ENCODE measurements at regions not wholly inside any gene's neighbourhood (a gene's known extent, or its start where the extent isn't known, plus 50 kb on each side); places are given as distances from the start of the nearest gene placed in this dataset.

DNA sequence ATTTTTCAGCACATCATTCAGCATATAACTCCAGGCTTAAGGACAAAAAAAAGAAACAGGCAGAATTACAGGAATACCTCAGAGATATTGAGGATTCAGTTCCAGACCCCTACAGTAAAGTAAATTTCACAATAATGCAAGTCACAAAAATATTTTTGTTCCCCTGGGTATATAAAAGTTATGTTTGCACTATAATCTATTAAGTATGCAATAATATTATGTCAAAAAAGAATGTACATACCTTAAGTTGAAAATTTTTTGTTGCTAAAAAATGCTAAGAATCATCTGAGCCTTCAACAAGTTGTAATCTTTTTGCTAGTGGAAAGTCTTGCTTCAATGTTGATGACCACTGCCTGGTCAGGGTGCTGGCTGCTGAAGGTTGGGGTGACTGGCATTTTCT is 2532.5 kb downstream of the ARAP2 start:
- Histone ChIP-seq H3K4me3 (ENCODE audit: low read depth, low read length) (no peak overlapping the region), H3K27me3 (no peaks in the 10 kb centered on the region), H3K36me3 (no peaks in the 10 kb centered on the region), H3K9me3 (no peaks in the 10 kb centered on the region), H3K4me1 (no peaks in the 10 kb centered on the region)
- TF ChIP-seq, protein P1, sequence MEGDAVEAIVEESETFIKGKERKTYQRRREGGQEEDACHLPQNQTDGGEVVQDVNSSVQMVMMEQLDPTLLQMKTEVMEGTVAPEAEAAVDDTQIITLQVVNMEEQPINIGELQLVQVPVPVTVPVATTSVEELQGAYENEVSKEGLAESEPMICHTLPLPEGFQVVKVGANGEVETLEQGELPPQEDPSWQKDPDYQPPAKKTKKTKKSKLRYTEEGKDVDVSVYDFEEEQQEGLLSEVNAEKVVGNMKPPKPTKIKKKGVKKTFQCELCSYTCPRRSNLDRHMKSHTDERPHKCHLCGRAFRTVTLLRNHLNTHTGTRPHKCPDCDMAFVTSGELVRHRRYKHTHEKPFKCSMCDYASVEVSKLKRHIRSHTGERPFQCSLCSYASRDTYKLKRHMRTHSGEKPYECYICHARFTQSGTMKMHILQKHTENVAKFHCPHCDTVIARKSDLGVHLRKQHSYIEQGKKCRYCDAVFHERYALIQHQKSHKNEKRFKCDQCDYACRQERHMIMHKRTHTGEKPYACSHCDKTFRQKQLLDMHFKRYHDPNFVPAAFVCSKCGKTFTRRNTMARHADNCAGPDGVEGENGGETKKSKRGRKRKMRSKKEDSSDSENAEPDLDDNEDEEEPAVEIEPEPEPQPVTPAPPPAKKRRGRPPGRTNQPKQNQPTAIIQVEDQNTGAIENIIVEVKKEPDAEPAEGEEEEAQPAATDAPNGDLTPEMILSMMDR (IDR thresholded peaks at IDR 0.05; ENCODE audit: low read depth, low read length) = no peak
- no peak for DNase-seq

DNA sequence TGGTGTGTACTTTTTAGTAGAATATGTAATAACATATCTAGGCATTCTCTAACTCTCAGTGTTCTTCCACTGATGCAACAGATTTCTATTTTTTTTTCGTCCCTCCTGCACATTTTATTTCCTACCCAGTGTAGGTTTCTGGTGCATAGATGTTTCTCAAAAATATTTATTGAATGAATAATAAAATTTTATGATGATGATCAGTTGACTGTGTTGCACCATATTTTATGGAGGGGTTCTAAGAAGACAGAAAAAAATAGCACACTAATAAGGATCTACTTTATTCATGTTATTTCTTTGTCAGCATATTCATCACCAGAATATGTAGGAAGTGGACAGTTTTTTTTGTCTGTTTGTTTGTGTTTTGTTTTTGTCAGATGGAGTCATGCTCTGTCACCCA is 2529.3 kb downstream of the ARAP2 start:
- no peak overlapping the region for H3K4me3 ChIP-seq (ENCODE audit: low read depth, low read length)
- H3K27me3 ChIP-seq = no peaks in the 10 kb centered on the region
- DNase-seq = no peak
- TF ChIP-seq, protein P1 (IDR thresholded peaks at IDR 0.05; ENCODE audit: low read depth, low read length) = no peak
- H3K9me3 ChIP-seq = no peaks in the 10 kb centered on the region
- no peaks in the 10 kb centered on the region for H3K4me1 ChIP-seq
- H3K36me3 ChIP-seq = no peaks in the 10 kb centered on the region

DNA sequence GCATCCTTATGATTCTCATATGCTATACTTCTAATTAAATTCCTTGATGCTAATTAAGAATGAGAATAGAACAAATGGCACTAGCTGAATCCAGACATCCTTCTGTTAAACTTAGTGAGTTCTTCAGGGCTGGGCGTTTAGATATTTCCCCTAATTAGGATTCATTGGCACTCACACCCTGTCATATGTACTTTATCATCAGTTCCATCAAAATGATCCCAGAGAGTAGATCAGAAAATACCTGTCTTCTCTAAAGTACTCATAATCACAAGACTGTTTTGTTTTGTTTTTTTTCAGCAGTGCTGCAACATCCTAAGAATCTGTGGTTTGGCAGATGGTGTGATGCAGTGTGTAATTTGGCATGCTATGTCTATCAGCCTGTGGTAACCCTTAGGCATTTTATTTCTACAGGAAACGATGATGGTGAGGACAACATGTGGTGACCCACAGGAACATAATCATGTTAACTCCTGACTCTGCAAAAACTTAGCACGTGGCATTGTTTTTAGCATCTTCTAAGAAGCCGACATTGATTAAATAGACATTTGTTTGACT is 2528.4 kb downstream of the ARAP2 start:
- TF ChIP-seq, protein P1 (IDR thresholded peaks at IDR 0.05; ENCODE audit: low read depth, low read length) = no peak
- Histone ChIP-seq H3K36me3 (no peaks in the 10 kb centered on the region), H3K9me3 (no peaks in the 10 kb centered on the region), H3K4me1 (no peaks in the 10 kb centered on the region), H3K27me3 (no peaks in the 10 kb centered on the region), H3K4me3 (ENCODE audit: low read depth, low read length) (no peak overlapping the region)
- DNase-seq = no peak

DNA sequence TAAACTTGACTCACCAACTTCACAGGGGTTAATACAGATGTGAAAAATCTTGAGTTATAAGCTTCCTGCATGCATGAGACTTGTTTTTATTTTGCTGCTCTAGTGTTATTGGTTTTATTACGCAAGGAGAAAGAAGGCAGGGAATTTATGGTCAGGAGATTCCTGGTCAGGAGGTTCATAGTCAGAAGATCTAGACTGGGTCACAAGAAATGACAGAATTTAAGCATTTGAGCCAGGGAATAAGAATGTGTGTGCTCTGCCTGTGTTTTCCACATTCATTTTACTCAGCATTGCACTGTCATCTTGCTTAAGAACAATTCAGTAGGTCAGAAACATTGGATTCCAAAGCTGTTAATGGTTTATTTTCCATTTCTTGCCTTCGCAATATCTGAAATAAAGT is 2522.1 kb downstream of the ARAP2 start:
- H3K9me3 ChIP-seq = no peaks in the 10 kb centered on the region
- H3K4me1 ChIP-seq = peaks cover 18% of the 10 kb centered on the region; the same call in 1 of the 2 replicates
- H3K27me3 ChIP-seq = no peaks in the 10 kb centered on the region
- no peak overlapping the region for H3K4me3 ChIP-seq (ENCODE audit: low read depth, low read length)
- TF ChIP-seq, protein P1 (IDR thresholded peaks at IDR 0.05; ENCODE audit: low read depth, low read length) = no peak
- no peaks in the 10 kb centered on the region for H3K36me3 ChIP-seq
- DNase-seq = no peak

DNA sequence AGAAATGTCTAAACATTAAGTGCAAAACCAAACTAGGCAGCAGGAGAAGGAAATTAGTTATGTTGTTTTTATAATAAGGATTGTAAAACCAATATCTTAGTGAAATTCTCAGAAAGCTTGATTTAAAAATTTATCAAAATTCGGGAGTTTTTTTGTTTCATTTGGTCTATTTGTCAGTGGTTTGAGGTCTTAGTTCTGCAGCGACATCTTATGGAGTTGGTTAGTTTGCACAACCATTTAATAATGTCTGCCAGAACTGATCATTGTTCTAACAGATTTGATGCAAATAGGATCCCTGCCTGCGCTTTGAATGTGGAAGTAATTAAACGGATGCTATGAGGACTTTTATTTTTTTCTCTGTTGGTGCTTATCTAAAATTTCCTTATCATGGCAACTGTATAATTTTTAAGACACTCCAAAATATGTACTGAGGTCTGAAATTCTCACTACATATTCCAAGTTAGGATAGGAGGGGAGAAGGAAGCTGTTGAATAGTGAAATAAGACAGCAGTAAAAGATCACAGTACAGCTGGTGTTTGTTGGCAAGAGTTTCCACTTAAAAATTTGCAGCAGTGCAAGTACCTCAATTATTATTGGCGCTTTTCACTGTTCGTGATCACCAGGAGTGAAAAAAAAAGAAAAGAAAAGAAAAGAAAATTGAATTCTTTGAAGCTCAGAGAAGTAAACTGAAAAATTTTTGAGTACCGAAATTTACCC is 2521.4 kb downstream of the ARAP2 start:
- no peaks in the 10 kb centered on the region for H3K9me3 ChIP-seq
- no peaks in the 10 kb centered on the region for H3K27me3 ChIP-seq
- H3K4me1 ChIP-seq = peaks cover 18% of the 10 kb centered on the region; the same call in 1 of the 2 replicates
- DNase-seq = no peak
- TF ChIP-seq, protein P1 (IDR thresholded peaks at IDR 0.05; ENCODE audit: low read depth, low read length) = peak; percentile 50
- no peaks in the 10 kb centered on the region for H3K36me3 ChIP-seq
- no peak overlapping the region; the same call in 1 of the 2 replicates for H3K4me3 ChIP-seq (ENCODE audit: low read depth, low read length)

DNA sequence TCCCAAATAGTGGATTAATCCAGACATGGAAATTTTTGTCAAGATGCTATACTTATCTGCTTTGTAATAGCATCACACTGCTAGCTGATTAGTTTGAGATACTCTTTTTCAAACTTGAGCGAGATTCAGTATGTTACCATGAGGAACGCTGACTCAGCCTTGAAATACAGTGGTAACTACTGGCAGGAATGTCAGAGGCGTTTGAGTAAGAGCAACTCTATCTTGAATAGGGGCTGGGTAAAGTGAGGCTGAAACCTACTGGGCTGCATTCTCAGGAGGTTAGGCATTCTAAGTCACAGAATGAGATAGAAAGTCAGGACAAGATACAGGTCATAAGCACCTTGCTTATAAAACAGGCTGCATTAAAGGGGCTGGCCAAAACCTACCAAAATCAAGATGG is 2519.6 kb downstream of the ARAP2 start:
- DNase-seq = no peak
- no peaks in the 10 kb centered on the region for H3K27me3 ChIP-seq
- H3K4me3 ChIP-seq (ENCODE audit: low read depth, low read length) = no peak overlapping the region
- H3K9me3 ChIP-seq = no peaks in the 10 kb centered on the region
- peaks cover 18% of the 10 kb centered on the region; the same call in 1 of the 2 replicates for H3K4me1 ChIP-seq
- H3K36me3 ChIP-seq = no peaks in the 10 kb centered on the region
- TF ChIP-seq, protein P1 (IDR thresholded peaks at IDR 0.05; ENCODE audit: low read depth, low read length) = no peak

All from BE2C (cell line).